ENCODE measurements at regions not wholly inside any gene's neighbourhood (a gene's known extent, or its start where the extent isn't known, plus 50 kb on each side); places are given as distances from the start of the nearest gene placed in this dataset.

GRCh38 chr2:11101430-11101829 is 53.8 kb upstream of the SLC66A3 start:
- no peak for TF ChIP-seq CTCF (IDR thresholded peaks at IDR 0.05; ENCODE audit: extremely low read depth, low read depth, low read length)
- no peaks in the 10 kb centered on the region for H4K20me1 ChIP-seq (ENCODE audit: insufficient read depth, low read length)
- H3K4me2 ChIP-seq (ENCODE audit: insufficient read depth, low read length) = no peak overlapping the region
- no peak overlapping the region for H3K27ac ChIP-seq (ENCODE audit: low read depth, low read length)
- H2AFZ ChIP-seq (ENCODE audit: low read length) = no peak overlapping the region
- no peaks in the 10 kb centered on the region for H3K36me3 ChIP-seq (ENCODE audit: insufficient read depth, low read length)
- peaks cover 20% of the 10 kb centered on the region for H3K27me3 ChIP-seq (ENCODE audit: insufficient read depth, low read length)
- no peaks in the 10 kb centered on the region for H3K79me2 ChIP-seq (ENCODE audit: insufficient read depth, low read length)
- no peaks in the 10 kb centered on the region for H3K9me3 ChIP-seq (ENCODE audit: low read depth, low read length)
- H3K4me1 ChIP-seq (ENCODE audit: insufficient read depth, low read length) = peaks cover 6% of the 10 kb centered on the region
- no peak for DNase-seq (ENCODE audit: insufficient read length, low spot score, missing footprints)
- no peak overlapping the region for H3K4me3 ChIP-seq (ENCODE audit: insufficient read depth, low read length)

DNA sequence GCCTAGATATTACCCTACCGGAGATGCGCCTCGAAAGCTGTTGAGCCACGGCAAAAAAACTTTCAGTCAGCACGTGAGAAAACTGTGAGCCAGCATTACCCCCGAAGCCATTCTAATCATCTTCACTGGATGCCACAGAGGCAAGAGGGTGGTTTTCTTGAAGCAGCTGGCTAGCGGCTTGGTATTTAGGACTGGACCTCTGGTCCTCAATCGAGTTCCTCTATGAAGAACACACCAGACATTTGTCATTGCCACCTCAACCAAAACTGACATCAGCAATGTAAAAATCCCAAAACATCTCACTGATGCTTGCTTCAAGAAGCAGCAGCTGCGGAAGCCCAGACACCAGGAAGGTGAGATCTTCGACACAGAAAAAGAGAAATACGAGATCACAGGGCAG is 52.8 kb upstream of the SLC66A3 start:
- no peak overlapping the region for H2AFZ ChIP-seq (ENCODE audit: low read length)
- no peak overlapping the region for H3K4me3 ChIP-seq (ENCODE audit: insufficient read depth, low read length)
- no peak for TF ChIP-seq CTCF (IDR thresholded peaks at IDR 0.05; ENCODE audit: extremely low read depth, low read depth, low read length)
- no peaks in the 10 kb centered on the region for H3K79me2 ChIP-seq (ENCODE audit: insufficient read depth, low read length)
- H3K27ac ChIP-seq (ENCODE audit: low read depth, low read length) = no peak overlapping the region
- H3K9me3 ChIP-seq (ENCODE audit: low read depth, low read length) = no peaks in the 10 kb centered on the region
- no peaks in the 10 kb centered on the region for H3K36me3 ChIP-seq (ENCODE audit: insufficient read depth, low read length)
- DNase-seq (ENCODE audit: insufficient read length, low spot score, missing footprints) = no peak
- H3K4me2 ChIP-seq (ENCODE audit: insufficient read depth, low read length) = no peak overlapping the region
- no peaks in the 10 kb centered on the region for H4K20me1 ChIP-seq (ENCODE audit: insufficient read depth, low read length)
- H3K27me3 ChIP-seq (ENCODE audit: insufficient read depth, low read length) = peaks cover 20% of the 10 kb centered on the region
- H3K4me1 ChIP-seq (ENCODE audit: insufficient read depth, low read length) = peaks cover 2% of the 10 kb centered on the region

DNA sequence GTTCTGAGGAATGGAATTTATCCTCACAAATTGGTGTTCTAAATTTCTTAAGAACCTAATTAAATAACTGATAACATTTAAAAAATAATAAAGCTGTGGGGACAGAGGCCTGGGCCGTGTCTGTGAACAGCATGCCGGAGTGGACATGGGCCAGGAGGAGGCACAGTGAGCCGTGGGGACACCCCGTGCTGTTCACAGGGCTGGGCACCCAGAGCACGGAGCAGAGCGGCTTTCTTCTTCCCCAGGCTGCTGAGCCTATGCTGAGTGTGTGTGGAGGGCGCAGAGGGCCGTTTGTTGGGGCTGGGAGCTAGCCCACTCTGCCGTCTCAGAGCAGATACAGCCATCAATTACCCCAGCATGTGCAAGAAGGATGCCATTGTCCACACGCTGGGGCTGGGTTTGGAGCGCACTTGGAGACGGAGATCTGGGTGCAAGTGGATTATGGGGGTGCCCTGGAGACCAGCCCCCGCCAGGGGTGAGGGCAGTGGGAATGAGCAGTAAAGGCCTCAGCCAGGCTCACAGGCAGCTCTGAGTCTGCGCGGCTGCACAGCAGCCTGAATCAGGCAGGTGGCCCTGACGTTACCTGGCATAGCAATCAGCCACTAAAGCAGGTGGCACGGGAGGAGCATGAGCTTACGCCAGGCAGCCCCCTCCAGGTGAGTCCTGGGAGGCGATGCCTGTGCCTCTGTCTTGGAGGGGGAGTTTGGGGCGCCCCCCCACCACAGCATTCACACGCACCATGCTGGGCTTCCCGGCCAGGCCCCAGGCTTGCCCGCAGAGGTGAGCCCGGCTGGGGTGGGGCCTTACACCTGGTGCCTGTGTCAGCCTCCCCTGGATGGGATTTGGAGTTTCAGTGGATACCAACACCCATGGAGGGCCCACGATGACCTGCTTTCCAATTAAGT is 52.1 kb upstream of the SLC66A3 start:
- Histone ChIP-seq H3K9me3 (ENCODE audit: low read depth, low read length) (no peaks in the 10 kb centered on the region), H3K27ac (ENCODE audit: low read depth, low read length) (no peak overlapping the region), H3K4me3 (ENCODE audit: insufficient read depth, low read length) (no peak overlapping the region), H3K79me2 (ENCODE audit: insufficient read depth, low read length) (no peaks in the 10 kb centered on the region), H4K20me1 (ENCODE audit: insufficient read depth, low read length) (no peaks in the 10 kb centered on the region), H2AFZ (ENCODE audit: low read length) (no peak overlapping the region), H3K4me2 (ENCODE audit: insufficient read depth, low read length) (no peak overlapping the region), H3K27me3 (ENCODE audit: insufficient read depth, low read length) (peaks cover 26% of the 10 kb centered on the region), H3K36me3 (ENCODE audit: insufficient read depth, low read length) (no peaks in the 10 kb centered on the region), H3K4me1 (ENCODE audit: insufficient read depth, low read length) (no peaks in the 10 kb centered on the region)
- no peak for DNase-seq (ENCODE audit: insufficient read length, low spot score, missing footprints)
- no peak for TF ChIP-seq CTCF (IDR thresholded peaks at IDR 0.05; ENCODE audit: extremely low read depth, low read depth, low read length)

DNA sequence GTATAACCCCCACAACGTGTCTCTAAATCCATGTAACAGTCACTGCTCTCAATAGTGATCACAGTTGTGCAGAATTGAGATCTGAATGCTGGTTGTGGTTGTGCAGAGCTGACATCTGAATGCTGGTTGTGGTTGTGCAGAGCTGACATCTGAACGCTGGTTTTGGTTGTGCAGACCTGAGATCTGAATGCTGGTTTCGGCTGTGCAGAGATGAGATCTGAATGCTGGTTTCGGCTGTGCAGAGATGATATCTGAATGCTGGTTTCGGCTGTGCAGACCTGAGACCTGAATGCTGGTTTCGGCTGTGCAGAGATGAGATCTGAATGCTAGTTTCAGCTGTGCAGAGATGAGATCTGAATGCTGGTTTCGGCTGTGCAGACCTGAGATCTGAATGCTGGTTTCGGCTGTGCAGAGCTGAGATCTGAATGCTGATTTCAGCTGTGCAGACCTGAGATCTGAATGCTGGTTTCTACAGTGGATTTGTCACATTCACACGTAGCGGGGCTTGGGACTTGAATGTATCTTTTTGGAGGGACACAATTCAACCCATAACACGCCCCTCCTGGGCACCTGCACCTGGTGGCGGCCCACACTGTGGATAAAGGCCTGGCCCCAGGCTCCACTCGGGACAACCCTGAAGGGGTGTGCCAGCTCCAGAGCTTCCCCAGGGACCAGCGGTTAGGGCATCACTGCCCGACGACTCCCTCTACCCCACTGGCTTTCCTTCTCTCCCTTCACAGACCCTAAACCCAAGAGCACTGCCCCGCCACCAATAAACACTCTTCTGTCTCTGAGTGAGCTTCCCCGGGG is 51.1 kb upstream of the SLC66A3 start:
- Histone ChIP-seq H3K4me1 (ENCODE audit: insufficient read depth, low read length) (no peaks in the 10 kb centered on the region), H3K36me3 (ENCODE audit: insufficient read depth, low read length) (no peaks in the 10 kb centered on the region), H3K27me3 (ENCODE audit: insufficient read depth, low read length) (peaks cover 26% of the 10 kb centered on the region), H3K4me3 (ENCODE audit: insufficient read depth, low read length) (no peak overlapping the region), H3K4me2 (ENCODE audit: insufficient read depth, low read length) (no peak overlapping the region), H2AFZ (ENCODE audit: low read length) (no peak overlapping the region), H3K9me3 (ENCODE audit: low read depth, low read length) (no peaks in the 10 kb centered on the region), H3K27ac (ENCODE audit: low read depth, low read length) (no peak overlapping the region), H4K20me1 (ENCODE audit: insufficient read depth, low read length) (no peaks in the 10 kb centered on the region), H3K79me2 (ENCODE audit: insufficient read depth, low read length) (no peaks in the 10 kb centered on the region)
- DNase-seq (ENCODE audit: insufficient read length, low spot score, missing footprints) = no peak
- TF ChIP-seq CTCF (IDR thresholded peaks at IDR 0.05; ENCODE audit: extremely low read depth, low read depth, low read length) = no peak

Measured in osteoblast (primary cell).